Globus pallidus (tissue), 1 donor: ENCODE measurements at regions not wholly inside any gene's neighbourhood (a gene's known extent, or its start where the extent isn't known, plus 50 kb on each side); places are given as distances from the start of the nearest gene placed in this dataset.

Experiments used
- DNase-seq: peaks from one replicate; pipeline ENCODE4 v3.0.0-alpha.2; 2015; ENCODE audit warnings: low spot score

DNA sequence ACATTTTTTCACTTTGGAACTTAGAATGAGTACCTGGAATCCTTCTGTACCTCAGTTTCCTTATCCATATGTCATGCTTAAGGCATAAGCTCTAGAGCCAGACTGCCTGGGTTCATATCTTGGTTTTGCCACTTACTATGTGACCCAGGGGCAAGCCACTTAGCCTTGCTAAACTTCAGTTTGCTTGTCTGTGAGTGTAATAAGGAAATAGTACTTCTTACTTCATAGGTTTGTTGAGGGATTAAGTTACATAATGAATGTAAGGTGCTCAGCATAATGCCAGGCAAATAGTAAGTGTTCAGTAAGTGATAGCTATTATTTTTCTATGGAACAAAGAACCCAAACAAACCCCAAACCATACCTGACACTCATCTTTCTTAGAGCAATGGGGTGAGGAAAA is 225.1 kb downstream of the BCAT1 start:
- DNase-seq = no peak

DNA sequence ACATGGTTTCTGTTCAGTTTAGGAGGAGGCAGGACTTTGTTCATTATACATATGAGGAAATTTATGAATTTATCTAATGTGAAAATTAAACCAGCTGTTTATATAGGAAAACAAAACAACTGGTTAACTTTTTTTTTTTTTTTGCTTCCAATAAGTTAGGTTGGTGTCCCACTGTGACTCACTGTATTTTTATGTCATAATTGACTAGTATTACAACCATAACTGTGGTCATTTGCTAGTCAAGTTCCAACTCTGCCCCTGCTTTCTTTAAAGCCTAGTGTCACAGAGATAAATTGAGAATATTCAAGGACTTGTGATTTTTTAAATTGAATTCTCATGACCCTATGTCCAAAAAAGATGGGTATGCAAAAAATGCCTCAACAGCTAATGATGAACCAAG is 227.7 kb downstream of the BCAT1 start:
- no peak for DNase-seq

DNA sequence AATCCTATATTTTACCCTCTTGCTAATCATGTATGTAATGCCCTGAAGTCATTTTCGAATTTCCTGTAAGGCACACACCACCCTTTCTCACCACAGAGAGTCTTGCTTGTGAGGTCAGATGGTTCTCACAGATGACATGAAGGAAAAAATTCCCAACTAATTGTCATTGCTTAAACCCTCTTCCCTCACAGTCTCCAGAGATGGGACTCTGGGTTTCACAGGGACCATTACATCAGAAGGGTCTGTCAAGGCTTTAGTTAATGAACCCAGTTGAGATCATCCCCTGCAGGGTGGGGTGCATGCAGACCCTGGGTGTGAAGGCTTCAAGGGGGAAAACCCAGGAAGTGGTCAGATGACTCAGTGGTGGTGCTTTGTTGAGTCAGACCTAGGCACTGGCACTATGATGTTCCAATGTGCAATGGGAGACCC is 229.6 kb downstream of the BCAT1 start:
- no peak for DNase-seq

DNA sequence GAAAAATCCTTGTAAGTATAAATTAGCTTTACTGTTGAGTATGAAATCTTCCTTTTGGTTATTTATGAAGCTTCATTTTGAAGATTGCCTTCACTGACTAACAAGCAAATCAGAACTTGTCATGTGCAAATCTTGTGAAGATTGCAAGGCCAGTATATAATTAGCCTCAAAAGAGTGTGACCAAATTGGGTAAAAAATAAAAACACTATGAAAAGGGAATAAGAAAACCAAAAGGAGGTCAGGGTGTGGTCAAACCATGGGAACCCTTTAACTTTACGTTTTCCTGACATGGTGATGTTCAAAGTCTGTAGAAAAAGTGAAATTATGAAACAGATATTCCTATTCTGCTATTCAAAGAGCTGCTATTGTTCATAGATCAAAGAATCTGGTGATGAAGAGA is 230.3 kb downstream of the BCAT1 start:
- DNase-seq = no peak

DNA sequence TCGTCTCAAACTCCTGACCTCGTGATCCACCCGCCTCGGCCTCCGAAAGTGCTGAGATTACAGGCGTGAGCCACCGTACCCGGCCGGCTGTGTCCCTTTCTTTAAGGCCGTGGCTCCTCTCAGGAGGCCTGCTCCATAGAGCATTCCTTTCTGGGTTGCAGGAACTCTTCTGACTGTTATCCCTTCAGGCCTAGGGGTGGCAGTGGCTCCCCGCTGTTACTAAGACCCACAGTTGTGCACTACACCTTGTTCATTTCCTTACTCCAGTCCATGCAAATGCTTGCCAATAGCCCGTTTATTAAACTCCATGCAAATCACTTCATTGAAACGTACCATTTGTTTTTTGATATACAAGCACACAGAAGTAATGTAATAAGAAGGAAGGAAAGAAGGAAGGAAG is 234.7 kb downstream of the BCAT1 start:
- DNase-seq = no peak

DNA sequence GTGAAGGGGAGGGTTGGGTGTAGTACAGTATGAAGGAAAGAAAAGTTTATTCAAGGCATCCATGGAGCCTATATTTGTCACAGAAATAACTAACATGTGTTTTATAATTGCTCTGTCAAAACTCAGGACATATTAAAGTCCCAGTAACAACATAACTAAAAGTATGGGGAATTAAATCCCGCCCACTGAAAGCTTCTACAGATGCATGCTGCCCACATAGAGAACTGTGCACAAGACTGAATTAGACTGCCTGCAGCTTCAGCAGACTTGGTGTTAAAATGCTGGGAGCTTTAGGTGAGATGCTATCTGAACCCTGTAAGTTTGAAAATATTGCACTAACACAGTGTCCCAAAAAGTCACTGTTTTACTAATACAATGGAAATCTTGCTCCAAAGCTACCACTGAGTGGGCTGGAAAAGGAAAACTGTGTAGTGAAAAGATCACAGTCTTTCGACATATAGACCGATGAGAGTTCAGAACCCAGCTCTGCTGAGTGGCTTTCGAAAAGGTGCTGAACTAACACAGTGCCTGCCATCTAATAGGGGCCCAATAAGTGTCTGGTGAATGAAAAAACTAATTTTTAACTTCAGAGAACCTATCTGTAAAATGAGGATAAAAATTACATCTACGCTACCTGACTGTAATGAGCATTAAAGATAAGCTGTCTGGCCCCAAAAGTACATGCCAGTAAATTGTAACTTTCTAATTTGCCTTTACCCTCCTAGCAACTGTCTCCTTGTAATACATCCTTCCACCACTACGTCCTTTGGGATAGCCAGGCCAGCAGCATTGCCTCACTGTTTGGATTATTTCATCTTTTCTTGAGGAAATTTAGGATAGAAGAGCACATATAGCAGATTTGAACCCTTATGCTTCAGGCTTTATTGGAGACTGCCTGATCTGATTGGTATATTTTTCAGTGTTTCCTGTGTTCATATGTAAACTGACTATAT is 237.6 kb downstream of the BCAT1 start:
- DNase-seq = no peak

DNA sequence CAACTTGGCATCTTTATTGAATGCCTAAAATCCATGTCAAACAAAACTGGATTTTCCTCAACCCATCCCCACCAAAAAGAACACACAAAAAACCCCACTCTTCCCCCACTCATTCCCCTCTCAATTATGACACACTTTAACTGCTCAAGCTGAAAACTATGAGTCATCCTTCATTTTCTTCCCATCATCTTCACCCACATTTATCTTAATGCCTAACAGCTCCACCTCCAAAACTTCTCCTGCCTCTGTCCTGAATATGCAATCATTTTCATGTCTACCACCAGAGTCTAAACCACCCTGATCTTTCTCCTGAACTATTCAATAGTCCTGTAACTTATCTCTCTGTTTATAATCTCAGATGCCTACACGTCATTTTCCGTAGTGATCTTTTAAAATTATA is 239.7 kb downstream of the BCAT1 start:
- DNase-seq = no peak

DNA sequence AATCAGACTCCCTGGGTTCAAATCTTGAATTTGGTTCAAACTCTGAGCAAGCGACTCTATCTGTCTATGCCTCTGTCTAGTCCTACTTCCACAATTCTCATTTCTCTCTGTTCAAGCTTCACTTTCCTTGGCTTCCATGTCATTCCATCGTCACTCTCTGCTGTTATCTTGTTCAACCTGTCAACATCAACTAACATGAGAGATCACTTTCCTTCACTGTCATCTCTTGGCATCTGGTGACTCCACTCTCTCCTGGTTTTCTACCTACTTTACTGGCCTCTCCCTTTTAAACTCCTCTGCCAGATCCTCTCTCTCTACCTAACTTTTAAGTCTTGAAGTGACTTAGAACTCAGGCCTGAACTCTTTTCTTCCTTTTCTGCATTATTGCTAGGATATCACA is 240.2 kb downstream of the BCAT1 start:
- no peak for DNase-seq

DNA sequence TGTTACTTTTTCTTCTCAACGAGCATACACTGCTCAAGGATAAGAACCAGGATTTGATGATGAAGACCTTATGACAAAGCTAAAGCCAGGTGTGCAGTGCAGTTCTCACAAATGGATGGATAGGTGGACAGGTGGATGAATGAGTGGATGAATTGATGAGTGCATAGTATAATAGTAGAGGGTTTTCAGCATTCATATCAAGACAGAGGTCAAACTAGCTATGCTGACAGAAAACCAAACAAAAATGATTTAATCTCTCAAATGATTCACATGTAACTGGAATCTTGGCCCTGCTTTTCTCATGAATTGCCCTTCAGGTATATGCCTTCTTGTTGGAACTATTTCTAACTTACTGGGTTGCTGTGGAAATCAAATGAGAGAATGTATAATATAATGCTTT is 240.9 kb downstream of the BCAT1 start:
- no peak for DNase-seq

DNA sequence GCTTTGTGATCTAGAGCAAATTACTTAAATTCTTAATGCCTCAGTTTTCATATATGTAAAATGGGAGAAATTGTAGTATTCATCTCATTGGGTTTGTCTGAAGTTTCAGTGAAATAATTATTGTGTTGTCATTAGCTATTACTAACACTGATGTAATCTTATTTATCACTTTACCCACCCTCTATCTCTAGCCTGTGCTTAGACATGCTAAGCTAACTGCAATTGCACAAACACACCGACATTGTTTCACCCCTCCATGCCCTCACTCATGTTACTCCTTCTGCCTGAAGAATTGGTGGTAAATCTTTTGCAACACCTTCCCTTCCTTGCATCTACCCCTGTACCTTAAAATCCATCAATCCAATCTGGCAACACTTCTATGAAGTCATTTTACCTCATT is 241.6 kb downstream of the BCAT1 start:
- DNase-seq = no peak

DNA sequence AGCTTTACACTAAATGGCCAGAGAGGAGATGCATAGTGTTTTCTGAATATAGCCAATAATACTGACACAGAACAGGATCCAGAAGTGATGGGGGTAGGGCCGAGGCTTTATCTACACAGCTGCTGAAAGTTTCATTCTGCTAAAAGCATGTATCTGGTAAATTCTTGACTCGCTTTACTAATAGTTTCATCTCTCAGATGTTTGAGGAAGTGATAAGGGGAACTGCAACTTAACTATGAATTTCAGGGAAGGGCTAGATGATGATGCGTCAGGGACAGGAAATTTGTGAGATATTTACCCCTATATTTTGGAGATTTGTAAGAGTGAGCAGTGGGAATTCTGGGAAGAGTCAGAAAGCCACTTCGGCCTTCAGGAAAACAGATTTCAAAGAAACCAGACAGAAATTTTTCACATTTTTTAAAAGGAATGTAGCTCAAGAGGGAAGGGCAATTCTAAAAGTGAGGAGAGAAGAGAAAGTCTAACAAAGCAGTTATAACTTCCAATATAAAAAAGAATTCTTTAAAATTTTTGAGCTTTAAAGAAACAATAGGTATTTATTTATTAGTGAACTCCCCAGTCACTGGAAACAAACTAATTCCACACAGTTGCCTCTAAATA is 243.1 kb downstream of the BCAT1 start:
- no peak for DNase-seq

DNA sequence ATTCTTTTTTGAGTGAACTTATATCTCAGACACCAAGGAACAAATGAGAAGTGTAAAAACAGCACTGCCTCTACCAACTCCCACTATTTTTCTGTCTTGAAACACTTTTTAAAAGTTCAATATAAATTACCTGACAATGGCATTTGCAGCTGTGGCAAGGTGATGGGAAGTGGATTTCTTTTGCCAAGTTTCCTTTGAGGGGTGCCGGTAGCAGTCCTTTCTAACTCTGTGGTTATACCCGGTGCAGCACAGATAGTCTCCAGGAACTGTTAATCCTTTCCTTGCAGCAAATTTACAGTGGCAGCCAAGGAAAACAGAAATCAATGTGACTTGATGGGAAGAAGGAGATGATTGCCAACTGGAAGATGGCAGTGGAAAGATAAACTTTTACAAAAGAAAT is 243.7 kb downstream of the BCAT1 start:
- DNase-seq = no peak

DNA sequence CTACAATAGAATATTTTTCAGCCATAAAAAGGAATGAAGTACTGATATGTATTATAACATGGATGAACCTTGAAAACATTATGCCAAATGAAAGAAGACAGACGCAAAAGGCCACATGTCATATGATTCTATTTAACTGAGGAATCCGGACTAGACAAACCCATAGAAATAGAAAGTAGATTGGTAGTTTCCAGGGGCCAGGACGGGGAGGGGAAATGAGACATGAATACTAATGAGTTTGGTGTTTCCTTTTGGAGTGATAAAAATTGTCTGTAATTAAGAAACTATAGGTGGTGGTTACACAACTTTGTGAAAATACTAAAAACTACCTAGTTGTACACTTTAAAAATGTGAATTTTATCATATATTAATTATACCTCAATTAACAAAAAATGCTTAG is 247.6 kb downstream of the BCAT1 start:
- DNase-seq = no peak

DNA sequence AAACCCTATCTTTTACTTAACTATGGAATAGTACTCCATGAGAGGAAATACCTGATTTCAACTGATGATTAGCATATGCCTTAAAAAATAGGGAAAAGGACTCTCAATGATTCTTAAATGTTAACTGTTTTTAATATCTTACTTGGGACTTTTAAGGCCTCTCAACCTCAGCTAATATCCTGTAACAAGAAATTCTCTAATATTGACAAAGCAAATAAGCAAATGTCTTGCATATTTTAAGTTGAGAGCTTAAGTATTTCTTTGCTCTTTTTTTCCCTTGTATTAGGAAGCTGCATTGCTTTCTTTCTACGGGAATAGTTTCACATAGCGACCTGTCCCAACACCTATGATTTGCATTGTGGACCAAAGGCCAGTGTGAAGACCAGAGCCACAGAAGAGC is 249.9 kb downstream of the BCAT1 start:
- no peak for DNase-seq

DNA sequence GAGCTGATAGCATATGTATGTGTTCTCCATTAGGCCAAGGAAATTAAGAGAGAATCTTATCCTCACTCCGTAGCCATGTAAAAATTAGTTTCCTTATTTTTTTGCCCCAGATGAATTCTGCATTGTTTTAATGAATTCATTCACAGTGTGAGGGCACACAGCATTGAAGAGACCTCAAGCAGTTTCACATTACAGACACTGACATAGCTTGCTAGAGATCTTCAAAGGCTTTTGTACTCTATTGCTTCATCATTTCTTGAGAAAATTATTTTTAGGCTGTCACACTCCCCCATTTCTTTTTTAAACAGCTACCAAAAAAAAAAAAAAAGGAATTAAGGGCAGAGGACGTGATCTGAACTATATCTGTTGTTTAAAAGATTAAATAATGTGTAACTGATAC is 251.1 kb downstream of the BCAT1 start:
- DNase-seq = no peak

DNA sequence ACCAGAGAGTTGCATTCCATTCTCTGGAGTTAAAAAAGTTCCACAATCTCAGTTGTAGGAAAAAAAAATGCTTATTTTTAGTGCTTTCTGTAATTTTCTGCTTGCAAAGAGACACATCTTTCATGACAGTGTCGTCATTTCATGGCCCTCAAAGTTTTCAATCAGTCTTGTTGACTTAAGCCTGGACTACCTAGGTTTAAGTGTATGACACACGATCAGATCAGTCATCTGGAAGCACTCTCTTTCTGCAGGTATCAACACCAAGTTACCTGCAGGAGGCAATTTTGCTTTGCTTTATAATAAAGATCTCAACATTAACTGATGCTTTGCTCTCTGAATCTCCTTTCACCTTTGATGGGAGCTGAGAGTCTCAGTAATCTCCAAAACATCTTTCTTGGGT is 251.6 kb downstream of the BCAT1 start:
- no peak for DNase-seq

DNA sequence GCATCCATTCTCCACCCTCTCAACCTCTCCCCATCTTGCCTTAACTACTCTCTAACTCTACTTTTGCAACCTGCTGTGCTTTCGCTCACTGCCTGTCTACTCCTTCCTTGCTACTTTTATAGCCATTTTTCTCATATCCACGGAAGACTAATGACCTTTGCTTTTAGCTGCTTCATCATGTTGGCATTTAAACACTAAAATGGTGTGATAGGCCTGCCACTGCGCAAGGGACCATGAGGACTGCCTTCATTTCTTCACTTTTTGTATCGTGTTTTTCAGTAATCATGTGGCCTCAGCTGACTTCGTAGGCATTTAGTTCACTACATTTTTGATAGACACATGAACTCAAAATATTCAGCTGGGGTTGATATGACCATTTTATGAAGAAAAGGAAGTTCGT is 252.1 kb downstream of the BCAT1 start:
- DNase-seq = no peak

DNA sequence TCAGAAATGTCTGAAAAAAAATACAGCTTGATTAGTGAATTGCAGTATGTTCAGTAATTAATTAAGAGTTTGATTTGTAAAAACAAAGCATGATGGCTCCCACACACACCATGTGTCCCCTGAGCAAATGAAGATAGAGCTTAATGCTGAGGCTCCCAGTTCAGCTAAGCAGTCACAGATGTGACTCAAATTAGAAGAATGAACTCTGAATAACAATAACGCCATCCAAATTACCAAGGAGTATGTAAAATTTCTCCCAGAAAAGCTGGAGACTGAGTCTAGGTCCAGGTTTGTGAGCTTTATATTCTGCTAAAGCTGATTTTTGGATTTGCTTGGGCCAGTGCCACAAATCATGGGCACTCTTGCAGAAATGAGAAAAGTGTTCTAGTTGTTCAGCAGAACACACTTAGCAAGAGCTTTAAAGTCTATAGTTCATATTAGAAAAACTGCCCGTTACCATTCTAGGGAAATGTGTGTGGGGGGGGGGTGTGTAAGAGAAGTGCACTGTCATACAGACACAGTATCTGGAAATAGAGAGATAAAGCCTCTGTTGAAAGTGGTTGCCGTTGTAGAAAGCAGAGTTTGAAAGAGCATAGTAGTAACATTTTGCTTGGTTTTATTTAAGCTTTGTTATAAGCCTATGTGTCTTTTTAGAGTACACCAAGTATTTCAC is 253.1 kb downstream of the BCAT1 start:
- no peak for DNase-seq

DNA sequence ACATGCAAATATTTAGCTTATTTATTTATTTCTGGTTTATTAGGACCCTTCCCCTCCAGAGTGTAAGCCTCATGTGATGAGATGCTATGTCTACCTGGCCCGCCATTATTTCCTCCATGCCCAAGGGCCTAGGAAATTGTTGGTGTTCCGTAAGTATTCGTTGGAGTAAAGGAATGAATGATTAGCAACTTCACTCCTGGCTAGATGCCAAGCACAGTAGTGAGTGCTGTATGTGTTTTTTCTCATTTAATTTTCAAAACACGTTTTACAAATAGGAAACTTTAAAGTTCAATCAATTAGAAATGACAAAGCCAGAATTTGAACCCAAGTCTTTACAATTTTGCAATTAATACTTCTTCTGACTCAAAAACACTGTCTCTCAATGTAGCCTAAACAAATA is 253.8 kb downstream of the BCAT1 start:
- DNase-seq = no peak

DNA sequence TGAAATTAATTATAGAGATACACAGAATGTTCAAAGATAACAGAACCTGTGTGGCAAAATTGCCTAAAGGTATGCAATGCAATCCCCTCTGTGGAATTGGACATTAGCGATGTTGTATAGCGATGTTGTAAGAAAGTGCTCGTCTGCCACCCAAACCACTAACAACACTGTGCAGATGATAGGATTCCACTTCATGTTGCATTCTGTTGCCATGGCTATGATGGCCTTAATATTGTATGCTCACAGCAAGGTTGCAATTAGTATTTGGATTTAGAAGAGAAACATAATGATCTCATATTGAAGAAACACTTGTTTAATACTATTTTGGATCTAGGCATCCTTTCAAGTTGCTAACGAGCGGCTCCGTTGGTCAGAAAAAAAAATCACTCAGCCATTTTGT is 260.3 kb downstream of the BCAT1 start:
- DNase-seq = no peak

DNA sequence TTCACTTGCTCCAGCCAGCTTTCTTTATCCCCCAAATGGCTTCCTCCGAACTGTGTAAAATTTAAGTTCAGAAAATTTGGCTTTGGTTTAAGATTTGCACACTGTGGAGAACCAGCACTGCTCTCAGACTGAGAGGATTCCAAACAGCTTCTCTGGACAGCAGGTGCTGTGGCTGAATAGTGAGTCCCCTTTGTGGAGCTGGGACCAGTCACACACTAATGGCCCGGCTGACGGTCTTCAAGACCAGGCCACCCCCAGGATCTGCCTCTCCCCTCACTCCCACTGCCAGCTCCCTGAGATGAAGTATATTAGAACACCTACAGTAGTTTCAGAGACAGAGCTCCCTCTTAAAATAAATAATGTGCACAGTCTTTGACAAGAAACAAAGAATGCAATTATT is 267.3 kb downstream of the BCAT1 start:
- DNase-seq = no peak

DNA sequence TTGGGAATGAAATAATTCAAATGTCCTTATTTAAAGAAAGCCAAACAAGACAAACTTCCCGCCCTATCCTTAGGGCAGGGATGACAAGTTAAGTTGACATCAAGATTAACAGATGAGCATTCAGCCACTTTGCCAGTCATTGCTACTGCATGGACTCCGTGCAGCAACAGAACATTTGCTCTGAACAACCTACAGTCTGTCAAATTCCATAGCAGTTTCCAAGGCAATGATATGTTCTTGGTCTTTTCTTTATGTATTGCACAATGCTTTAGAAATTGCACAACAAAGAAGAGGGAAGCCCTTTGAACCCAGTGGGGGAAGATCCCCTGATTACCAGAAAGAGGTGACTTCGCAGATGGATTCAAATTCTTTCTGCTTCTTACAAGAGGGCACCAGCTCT is 269.8 kb downstream of the BCAT1 start:
- DNase-seq = no peak

DNA sequence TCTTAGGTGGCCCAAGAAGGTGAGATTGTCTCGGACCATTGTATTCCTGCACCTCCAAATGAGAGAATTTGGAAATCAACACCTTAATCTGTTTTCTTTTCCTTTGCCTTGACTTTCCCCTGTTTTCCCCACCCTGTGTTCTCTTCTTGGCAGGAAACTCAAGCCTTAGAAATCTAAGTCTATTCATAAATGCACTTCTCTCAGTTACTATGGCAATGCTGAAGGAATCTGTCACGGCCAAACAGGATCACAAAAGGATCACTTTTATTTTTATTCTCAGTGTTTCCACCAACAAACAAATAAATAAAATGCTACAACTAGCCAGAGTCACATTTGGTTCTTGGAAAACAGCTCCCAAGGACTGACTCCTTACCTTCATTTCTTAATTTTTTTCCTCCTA is 270.5 kb downstream of the BCAT1 start:
- no peak for DNase-seq
